SK-N-SH (cell line): ENCODE measurements at regions not wholly inside any gene's neighbourhood (a gene's known extent, or its start where the extent isn't known, plus 50 kb on each side); places are given as distances from the start of the nearest gene placed in this dataset.

Experiments
- CTCF ChIA-PET: fragments of 300-600, 350-600 bp; formaldehyde crosslinking; extraction: SDS; loops from one replicate; lab custom pipeline; 2021; lab: Yijun Ruan, JAX
- POLR2A ChIA-PET: fragments of 350-600 bp; sonication (Branson Sonifier 250); formaldehyde crosslinking; extraction: SDS; loops from one replicate; lab custom pipeline; 2020; ENCODE audit warnings: antibody characterized with exemption, inconsistent platforms; lab: Yijun Ruan, JAX
- DNase-seq: peaks from one replicate; pipeline ENCODE4 v3.0.0; 2012
- H2AFZ ChIP-seq: fragments of 200-600 bp; sonication (generic); 2 replicates; pipeline ENCODE4 v1.8.1; 2016; ENCODE audit warnings: antibody characterized with exemption, mild to moderate bottlenecking, low read depth
- H3F3A ChIP-seq: fragments of 200-600 bp; sonication (generic); replicated peaks from 2 replicates; pipeline ENCODE3; 2016; ENCODE audit warnings: antibody characterized with exemption, mild to moderate bottlenecking; ENCODE audit not compliant: insufficient read depth
- H3K27ac ChIP-seq, 2 experiments: fragments of 200-500 bp in 1 of 2; fragments of 200-600 bp in 1 of 2; sonication (Bioruptor generic) in 1 of 2; sonication (generic), shearing (Covaris generic) in 1 of 2; 2 replicates each; pipeline versions ENCODE4 v1.5.1 to v1.6.1; 2014 to 2016; ENCODE audit warnings: low read depth in 2 of 2, inconsistent platforms in 1 of 2, low read length in 1 of 2, mild to moderate bottlenecking in 1 of 2, mixed read lengths in 1 of 2
- H3K27me3 ChIP-seq: fragments of 200-600 bp; sonication (generic), shearing (Covaris generic); 2 replicates; pipeline ENCODE4 v1.6.1; 2016; ENCODE audit warnings: mixed run types; ENCODE audit not compliant: insufficient read depth
- H3K36me3 ChIP-seq, 2 experiments: fragments of 200-500 bp in 1 of 2; fragments of 200-600 bp in 1 of 2; sonication (Bioruptor generic) in 1 of 2; sonication (generic) in 1 of 2; replicated peaks in 1 of 2; 2 replicates each; pipeline versions ENCODE3 to v1.5.1; 2014 to 2016; ENCODE audit warnings: low read length in 1 of 2, mild to moderate bottlenecking in 1 of 2; ENCODE audit not compliant: insufficient read depth in 2 of 2, control insufficient read depth in 1 of 2
- H3K4me1 ChIP-seq, 2 experiments: fragments of 200-500 bp in 1 of 2; fragments of 200-600 bp in 1 of 2; sonication (Bioruptor generic) in 1 of 2; sonication (generic), shearing (Covaris generic) in 1 of 2; 2 replicates each; pipeline versions ENCODE4 v1.5.1 to v1.6.1; 2014 to 2016; ENCODE audit warnings: low read depth in 1 of 2, low read length in 1 of 2, mixed run types in 1 of 2; ENCODE audit not compliant: insufficient read depth in 2 of 2, control insufficient read depth in 1 of 2
- H3K4me2 ChIP-seq: fragments of 200-600 bp; sonication (generic), shearing (Covaris generic); 2 replicates; pipeline ENCODE4 v1.6.1; 2017; ENCODE audit warnings: mixed run types
- H3K4me3 ChIP-seq, 2 experiments: fragments of 200-500 bp in 1 of 2; fragments of 200-600 bp in 1 of 2; sonication (Bioruptor generic) in 1 of 2; sonication (generic), shearing (Covaris generic) in 1 of 2; 2 replicates each; pipeline versions ENCODE4 v1.5.1 to v1.8.1; 2014 to 2016; ENCODE audit warnings: low read depth in 2 of 2, inconsistent platforms in 1 of 2, low read length in 1 of 2, mild to moderate bottlenecking in 1 of 2, mixed read lengths in 1 of 2, moderate library complexity in 1 of 2
- H3K79me2 ChIP-seq: fragments of 200-600 bp; sonication (generic); 2 replicates; pipeline ENCODE4 v1.8.1; 2017; ENCODE audit warnings: mild to moderate bottlenecking; ENCODE audit not compliant: insufficient read depth
- H3K9ac ChIP-seq: fragments of 200-600 bp; sonication (generic); 2 replicates; pipeline ENCODE4 v1.6.1; 2017; ENCODE audit warnings: mixed run types
- H3K9me2 ChIP-seq: fragments of 200-600 bp; sonication (generic); 2 replicates; pipeline ENCODE4 v1.6.1; 2017; ENCODE audit warnings: mixed run types
- H3K9me3 ChIP-seq: fragments of 200-600 bp; sonication (generic); 2 replicates; pipeline ENCODE4 v1.6.1; 2017; ENCODE audit warnings: mixed run types, mild to moderate bottlenecking, moderate library complexity
- H4K20me1 ChIP-seq: fragments of 200-600 bp; sonication (generic); 2 replicates; pipeline ENCODE4 v1.6.1; 2017; ENCODE audit warnings: mild to moderate bottlenecking, mixed run types; ENCODE audit not compliant: insufficient read depth
- CTCF ChIP-seq: fragments of 200-600 bp; sonication (generic); IDR thresholded peaks from 2 replicates; pipeline ENCODE4 v1.6.1; 2017; ENCODE audit warnings: antibody characterized with exemption, mild to moderate bottlenecking, moderate library complexity
- ELF1 ChIP-seq: IDR thresholded peaks from 2 replicates; pipeline ENCODE4 v1.4.0; 2012
- EP300 ChIP-seq, 2 experiments: IDR thresholded peaks; 2 replicates each; pipeline versions ENCODE4 v1.4.0 to v1.6.1; 2012; ENCODE audit warnings: borderline replicate concordance in 1 of 2, low read depth in 1 of 2, low read length in 1 of 2
- FOSL2 ChIP-seq: IDR thresholded peaks from 2 replicates; pipeline ENCODE4 v1.4.0; 2012; ENCODE audit warnings: low read depth, mild to moderate bottlenecking, moderate library complexity, borderline replicate concordance
- FOXM1 ChIP-seq: IDR thresholded peaks from 2 replicates; pipeline ENCODE4 v1.4.0; 2012; ENCODE audit warnings: low read depth, mild to moderate bottlenecking
- GABPA ChIP-seq: IDR thresholded peaks from 2 replicates; pipeline ENCODE4 v1.4.0; 2012; ENCODE audit warnings: low read depth, mild to moderate bottlenecking
- GATA2 ChIP-seq: sonication (generic); formaldehyde crosslinking; IDR thresholded peaks from 2 replicates; pipeline ENCODE4 v1.5.0; 2020; ENCODE audit warnings: mild to moderate bottlenecking, missing genetic modification reagents
- IRF3 ChIP-seq: fragments of 150-350 bp; IDR thresholded peaks from 2 replicates; pipeline ENCODE4 v1.6.1; 2016; ENCODE audit warnings: mild to moderate bottlenecking, low read depth, low read length
- JUND ChIP-seq: IDR thresholded peaks from 2 replicates; pipeline ENCODE4 v1.4.0; 2012
- NFIC ChIP-seq: IDR thresholded peaks from 2 replicates; pipeline ENCODE4 v1.4.0; 2012; ENCODE audit warnings: borderline replicate concordance
- POLR2AphosphoS5 ChIP-seq: IDR thresholded peaks from 2 replicates; pipeline ENCODE4 v1.6.1; 2012; ENCODE audit warnings: low read depth, low read length
- RAD21 ChIP-seq: IDR thresholded peaks from 2 replicates; pipeline ENCODE4 v1.6.1; 2012; ENCODE audit warnings: mild to moderate bottlenecking, low read length
- REST ChIP-seq: IDR thresholded peaks from 2 replicates; pipeline ENCODE4 v1.6.1; 2012; ENCODE audit warnings: mild to moderate bottlenecking, low read depth, low read length, moderate library complexity
- RFX5 ChIP-seq: IDR thresholded peaks from 2 replicates; pipeline ENCODE4 v1.6.1; 2012; ENCODE audit warnings: mild to moderate bottlenecking, improper control_type of control experiment, low read length
- SIN3A ChIP-seq: IDR thresholded peaks from 2 replicates; pipeline ENCODE4 v1.6.1; 2012; ENCODE audit warnings: low read depth, mild to moderate bottlenecking, low read length, moderate library complexity, borderline replicate concordance
- TEAD4 ChIP-seq: IDR thresholded peaks from 2 replicates; pipeline ENCODE4 v1.4.0; 2012; ENCODE audit warnings: mild to moderate bottlenecking, borderline replicate concordance; ENCODE audit not compliant: insufficient read depth
- USF1 ChIP-seq: IDR thresholded peaks from 2 replicates; pipeline ENCODE4 v1.4.0; 2012; ENCODE audit warnings: low read depth, borderline replicate concordance
- USF2 ChIP-seq: fragments of 150-350 bp; IDR thresholded peaks from 2 replicates; pipeline ENCODE4 v1.6.1; 2017; ENCODE audit warnings: antibody characterized with exemption, low read length, low read depth, borderline replicate concordance
- YY1 ChIP-seq: IDR thresholded peaks from 2 replicates; pipeline ENCODE4 v1.4.0; 2012; ENCODE audit warnings: low read depth, mild to moderate bottlenecking
- ZBTB33 ChIP-seq: IDR thresholded peaks from 2 replicates; pipeline ENCODE4 v1.4.0; 2012; ENCODE audit warnings: low read depth, borderline replicate concordance
- WGBS: methylation state at CpG from one replicate; pipeline ENCODE4 v1.1.6; 2017; ENCODE audit warnings: low lambda C conversion rate; 5-methylcytosine and 5-hydroxymethylcytosine counted together

GRCh38 chr5:60545551-60545950, 154.4 kb downstream of the DEPDC1B start (continued):
- TF ChIP-seq REST (no peak), FOSL2 (no peak), USF1 (no peak), CTCF (no peak)
- TF ChIP-seq, all 33 proteins: peak for 0

- no peaks in the 10 kb centered on the region for H3K79me2 ChIP-seq
- ChIA-PET POLR2A (no interaction called here), CTCF (no interaction called here)
- no peaks in the 10 kb centered on the region for H3K4me1 ChIP-seq
- 74% methylated on average over 2 of the region's 2 CpGs for WGBS
- no peak overlapping the region for H2AFZ ChIP-seq
- H3K4me3 ChIP-seq: no peak overlapping the region
- H3K36me3 ChIP-seq: no peaks in the 10 kb centered on the region
- no peak overlapping the region for H3K9ac ChIP-seq
- no peak overlapping the region for H3K4me2 ChIP-seq
- H3K27ac ChIP-seq: no peak overlapping the region
- no peaks in the 10 kb centered on the region for H4K20me1 ChIP-seq
- DNase-seq: no peak
- no peaks in the 10 kb centered on the region for H3K9me3 ChIP-seq
- no peaks in the 10 kb centered on the region for H3F3A ChIP-seq
- no peaks in the 10 kb centered on the region for H3K27me3 ChIP-seq
- no peaks in the 10 kb centered on the region for H3K9me2 ChIP-seq
- TF ChIP-seq JUND (no peak), RFX5 (no peak), ELF1 (no peak), SIN3A (no peak), GATA2 (CRISPR knock-in tag) (no peak), POLR2AphosphoS5 (no peak), RAD21 (no peak), FOXM1 (no peak), USF2 (no peak), GABPA (no peak), EP300 (IDR thresholded peaks at IDR 0.05; ENCODE audit: borderline replicate concordance in 1 of 2, low read depth in 1 of 2, low read length in 1 of 2) (no peak), IRF3 (no peak), TEAD4 (no peak), NFIC (no peak), ZBTB33 (no peak), YY1 (no peak)
Measured at GRCh38 chr5:60544142-60544541, 155.8 kb downstream of the DEPDC1B start.
